HG03469 (cell line): ENCODE measurements at regions not wholly inside any gene's neighbourhood (a gene's known extent, or its start where the extent isn't known, plus 50 kb on each side); places are given as distances from the start of the nearest gene placed in this dataset.

ENCODE experiments used
- ATAC-seq: cut with Tn5 transposase; IDR thresholded peaks from one replicate; pipeline ENCODE4 v1.9.1; 2021; ENCODE audit warnings: mild to moderate bottlenecking, moderate library complexity, moderate number of reproducible peaks; ENCODE audit not compliant: unreplicated experiment

DNA sequence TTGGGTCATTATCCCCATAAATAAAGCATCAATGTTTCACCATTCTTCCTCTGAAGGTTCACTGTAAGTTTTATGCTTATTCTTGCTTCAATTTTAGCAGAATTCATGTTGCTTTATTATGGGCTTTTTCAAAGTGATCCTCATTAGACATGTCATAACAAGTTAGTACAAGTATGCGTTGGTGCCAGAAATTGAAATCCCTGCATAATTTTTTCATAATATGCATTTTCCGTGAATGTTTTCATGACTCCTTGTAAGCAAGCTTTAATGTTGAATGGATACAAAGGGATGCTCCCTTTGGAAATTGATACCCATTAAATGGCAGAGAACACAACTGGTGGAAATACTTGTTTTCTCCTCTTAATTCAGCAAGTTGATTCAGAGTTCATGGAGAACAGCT lies 179.7 kb downstream of the ST6GAL2 start:
- ATAC-seq, result no peak

DNA sequence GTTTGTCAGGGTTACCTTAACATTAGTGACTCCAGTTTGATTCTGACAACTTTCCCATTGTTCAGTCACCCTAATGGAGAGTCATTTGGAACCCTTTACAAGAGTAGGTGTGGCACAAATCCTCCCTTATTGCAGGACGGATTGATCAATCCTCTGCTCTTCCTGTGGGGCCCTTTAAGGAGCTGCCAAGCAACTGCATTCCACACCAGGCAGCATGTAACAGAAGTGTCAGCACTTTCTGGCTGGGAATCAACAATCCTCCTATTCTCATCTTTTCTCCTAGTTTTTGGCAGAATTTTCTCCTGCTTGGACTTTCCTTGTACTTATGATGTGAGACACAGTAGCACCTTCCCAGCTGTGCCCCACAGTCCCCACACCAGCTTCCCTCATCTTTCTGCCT lies 177.8 kb downstream of the ST6GAL2 start:
- ATAC-seq, result no peak

DNA sequence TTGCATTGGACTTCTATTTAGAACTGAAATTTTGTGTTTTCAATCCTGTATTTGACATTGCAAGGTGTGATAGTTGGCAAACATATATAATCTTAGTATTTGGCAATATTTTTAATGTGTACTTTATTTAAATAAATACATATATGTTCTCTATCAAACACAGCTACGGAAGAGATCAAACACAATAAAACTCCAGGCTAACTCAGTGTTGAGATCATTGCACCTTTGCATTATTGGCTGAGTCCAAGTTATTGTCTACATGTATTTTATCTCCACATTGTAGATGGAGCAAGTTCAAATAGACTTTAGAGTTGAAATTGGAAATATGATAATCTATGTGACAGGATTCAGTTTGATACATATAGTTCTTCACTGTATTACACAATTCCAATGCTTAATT lies 176.7 kb downstream of the ST6GAL2 start:
- ATAC-seq, result no peak

DNA sequence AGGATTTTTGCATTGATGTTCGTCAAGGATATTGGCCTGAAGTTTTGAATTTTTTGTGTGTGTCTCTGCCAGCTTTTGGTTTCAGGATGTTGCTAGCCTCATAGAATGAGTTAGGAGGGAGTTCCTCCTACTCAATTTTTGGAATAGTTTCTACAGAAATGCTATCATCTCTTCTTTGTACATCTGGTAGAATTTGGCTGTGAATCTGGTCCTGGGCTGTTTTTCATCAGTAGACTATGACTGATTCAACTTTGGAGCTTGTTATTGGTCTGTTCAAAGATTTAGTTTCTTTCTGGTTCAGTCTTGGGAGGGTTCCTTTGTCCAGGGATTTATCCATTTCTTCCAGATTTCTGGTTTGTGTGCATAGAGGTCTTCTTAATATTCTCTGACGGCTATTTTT lies 166.7 kb downstream of the ST6GAL2 start:
- no peak for ATAC-seq

DNA sequence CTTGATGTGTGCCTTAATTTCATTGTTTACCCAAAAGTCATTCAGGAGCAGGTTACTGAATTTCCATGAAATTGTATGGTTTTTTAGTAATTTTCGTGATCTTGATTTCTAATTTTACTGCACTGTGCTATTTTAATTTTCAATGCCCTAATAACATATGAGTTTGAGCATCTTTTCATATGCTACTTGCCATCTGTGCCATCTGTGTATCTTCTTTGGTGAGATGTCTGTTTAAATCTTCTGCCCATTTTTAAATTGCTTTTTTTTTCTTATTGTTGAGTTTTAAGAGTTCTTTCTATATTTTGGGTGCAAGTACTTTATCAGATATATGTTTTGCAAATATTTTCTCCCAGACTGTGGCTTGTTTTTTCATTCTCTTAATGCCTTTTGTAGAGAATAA lies 165.9 kb downstream of the ST6GAL2 start:
- ATAC-seq, result no peak

DNA sequence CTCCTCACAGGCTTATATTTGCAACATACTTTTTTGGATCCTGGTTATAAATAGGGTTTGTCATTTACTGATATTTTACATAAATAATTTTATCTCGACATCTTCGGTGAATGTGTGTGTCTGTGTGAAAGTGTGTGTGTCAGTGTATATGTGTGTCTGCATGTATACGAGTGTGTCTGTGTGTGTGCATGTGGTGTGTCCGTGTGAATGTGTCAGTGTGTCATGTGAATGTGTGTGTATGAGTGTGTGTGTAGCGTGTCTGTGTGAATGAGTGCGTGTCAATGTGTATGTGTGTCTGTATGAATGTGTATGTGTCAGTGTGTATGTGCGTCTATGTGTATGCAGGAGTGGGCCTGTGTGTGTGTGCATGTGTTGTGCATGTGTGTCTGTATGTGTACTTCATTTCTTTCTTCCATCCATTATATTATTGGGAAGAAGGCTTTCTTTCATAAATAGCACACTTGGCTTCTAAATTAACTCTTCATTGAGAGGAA lies 161.6 kb downstream of the ST6GAL2 start:
- ATAC-seq, result no peak

DNA sequence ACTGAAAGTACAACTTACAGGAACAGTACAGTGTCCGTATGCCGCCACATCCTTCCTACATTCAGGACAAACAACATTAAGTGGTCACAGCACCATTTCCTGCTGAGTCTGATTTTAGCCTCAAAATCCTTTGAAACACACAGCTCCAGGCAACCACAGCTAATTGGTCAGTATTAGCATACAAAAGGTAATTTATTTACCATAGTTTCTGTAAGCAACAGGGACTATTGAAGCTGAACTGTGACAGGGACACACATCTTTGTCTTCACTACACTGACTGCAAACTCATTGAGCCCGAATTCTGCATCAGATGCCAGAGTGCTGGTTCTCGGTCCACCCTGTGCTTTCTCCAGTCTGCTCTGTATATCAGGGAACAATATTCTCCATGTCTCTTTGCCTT lies 151.8 kb downstream of the ST6GAL2 start:
- no peak for ATAC-seq

DNA sequence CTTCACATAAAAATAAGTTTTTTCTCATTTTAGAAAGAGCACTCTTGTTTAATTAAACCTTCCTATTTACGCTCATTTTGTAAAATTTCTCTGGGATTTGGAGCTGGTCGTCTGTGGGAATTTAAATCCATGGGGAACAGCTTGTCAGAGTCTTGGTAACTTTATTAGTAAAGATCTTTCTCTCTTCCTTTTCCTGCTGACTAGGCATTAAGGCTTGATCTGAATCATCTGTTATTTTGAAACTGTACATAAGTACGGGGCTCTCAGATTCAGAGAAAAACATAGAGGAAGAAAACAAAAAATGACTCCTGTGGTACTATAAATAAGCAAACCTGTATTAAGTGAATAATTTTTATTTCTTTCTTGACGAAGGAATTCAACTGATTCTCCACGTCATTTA lies 150.2 kb downstream of the ST6GAL2 start:
- no peak for ATAC-seq

DNA sequence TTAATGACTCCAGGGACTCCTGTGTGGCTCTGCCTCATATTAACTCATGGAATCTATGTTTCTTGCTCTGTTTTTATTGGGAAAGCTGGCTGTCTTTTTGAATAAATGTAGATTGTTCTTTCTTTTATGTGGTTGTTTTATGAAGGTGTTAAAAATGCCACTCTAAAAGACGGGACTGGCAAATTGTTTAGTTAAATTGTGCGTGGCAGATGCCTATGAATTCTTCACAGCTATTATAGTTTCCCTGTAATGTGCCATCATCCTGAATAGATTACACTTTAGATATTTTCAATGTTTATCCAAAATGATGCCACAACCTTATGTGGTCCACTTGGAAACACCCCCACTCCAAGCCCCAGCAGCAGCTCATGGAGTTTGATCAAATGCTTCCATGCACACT lies 149.7 kb downstream of the ST6GAL2 start:
- ATAC-seq, result no peak

DNA sequence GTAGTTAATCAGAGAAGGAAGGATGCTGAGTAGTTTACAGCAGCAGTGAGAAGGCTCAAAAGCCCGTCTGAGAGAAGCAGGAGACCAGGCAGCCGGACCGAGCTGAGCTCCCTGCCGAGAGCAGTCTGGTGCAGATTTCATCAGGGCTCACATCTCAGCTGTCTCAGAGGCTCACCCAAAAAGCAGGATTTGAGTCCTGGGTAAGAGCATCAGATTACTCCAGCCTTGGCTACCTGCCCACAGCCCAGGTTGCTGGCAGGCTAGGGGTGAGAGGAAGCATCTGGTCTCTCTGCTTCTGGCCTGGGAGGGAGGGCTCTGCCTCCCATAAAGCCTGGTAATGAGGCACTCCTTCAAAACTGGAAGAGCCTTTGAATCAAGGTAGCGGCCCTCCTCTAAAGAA lies 140.5 kb downstream of the ST6GAL2 start:
- no peak for ATAC-seq

DNA sequence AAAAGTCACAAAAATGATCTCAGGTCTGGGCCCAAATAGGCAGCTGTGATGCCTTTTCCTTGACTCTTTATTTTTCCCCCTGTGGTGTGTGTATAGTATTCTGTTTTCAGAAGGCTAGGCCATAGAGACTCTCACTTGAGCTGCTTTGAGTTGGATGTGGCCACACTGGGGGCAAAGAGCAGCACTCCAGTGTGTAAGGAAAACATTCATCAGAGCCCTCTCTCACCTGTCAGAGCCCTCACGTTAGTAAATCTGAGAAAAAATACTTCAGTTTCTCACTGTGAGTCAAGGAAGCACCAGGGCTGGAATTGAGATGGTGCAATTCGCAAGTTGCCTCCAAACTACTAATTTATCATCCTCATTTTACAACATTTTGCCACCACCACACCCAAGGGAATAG lies 136.1 kb downstream of the ST6GAL2 start:
- ATAC-seq, result no peak
